ENCODE measurements at regions not wholly inside any gene's neighbourhood (a gene's known extent, or its start where the extent isn't known, plus 50 kb on each side); places are given as distances from the start of the nearest gene placed in this dataset.
"Not testable (repeated sequence)": the region's sequence is repeated elsewhere in the genome, so short reads cannot be mapped to it uniquely, and the experiment has no call there.

DNA sequence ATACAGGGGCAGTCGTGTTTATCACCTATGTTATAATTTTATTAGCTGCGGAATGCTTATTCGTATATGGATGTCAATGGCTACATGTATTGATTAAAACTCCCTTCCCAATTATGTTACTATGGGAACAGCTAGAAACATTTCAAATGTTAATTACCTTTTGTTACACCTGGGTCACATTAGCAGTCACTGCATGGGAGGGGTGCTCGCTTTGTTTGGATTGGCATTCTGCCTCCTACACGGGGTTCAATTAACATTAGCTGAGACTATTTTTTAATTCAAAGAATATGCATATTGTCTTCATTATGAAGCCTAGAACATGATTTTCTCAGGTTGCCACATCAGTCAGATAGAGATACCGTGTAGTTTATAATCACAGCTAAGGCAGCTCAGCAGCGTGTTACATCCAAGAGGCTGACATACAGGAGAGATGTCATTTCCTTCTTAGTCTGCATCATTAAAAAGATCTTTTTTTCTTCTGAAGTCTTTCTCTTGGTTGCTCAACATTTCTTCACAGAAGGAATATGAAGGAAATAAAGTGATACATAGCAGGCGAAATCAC is 76.2 kb upstream of the RPS6KA2 start:
- no peak overlapping the region for H3K27ac ChIP-seq
- TF ChIP-seq EP300 (IDR thresholded peaks at IDR 0.05) (no peak), POLR2AphosphoS5 (IDR thresholded peaks at IDR 0.05) (no peak), POLR2A (IDR thresholded peaks at IDR 0.05) (no peak)
- TF ChIP-seq, protein P1, sequence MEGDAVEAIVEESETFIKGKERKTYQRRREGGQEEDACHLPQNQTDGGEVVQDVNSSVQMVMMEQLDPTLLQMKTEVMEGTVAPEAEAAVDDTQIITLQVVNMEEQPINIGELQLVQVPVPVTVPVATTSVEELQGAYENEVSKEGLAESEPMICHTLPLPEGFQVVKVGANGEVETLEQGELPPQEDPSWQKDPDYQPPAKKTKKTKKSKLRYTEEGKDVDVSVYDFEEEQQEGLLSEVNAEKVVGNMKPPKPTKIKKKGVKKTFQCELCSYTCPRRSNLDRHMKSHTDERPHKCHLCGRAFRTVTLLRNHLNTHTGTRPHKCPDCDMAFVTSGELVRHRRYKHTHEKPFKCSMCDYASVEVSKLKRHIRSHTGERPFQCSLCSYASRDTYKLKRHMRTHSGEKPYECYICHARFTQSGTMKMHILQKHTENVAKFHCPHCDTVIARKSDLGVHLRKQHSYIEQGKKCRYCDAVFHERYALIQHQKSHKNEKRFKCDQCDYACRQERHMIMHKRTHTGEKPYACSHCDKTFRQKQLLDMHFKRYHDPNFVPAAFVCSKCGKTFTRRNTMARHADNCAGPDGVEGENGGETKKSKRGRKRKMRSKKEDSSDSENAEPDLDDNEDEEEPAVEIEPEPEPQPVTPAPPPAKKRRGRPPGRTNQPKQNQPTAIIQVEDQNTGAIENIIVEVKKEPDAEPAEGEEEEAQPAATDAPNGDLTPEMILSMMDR (IDR thresholded peaks at IDR 0.05): no peak
- no peaks in the 10 kb centered on the region for H3K27me3 ChIP-seq
- H3K4me3 ChIP-seq: no peak overlapping the region
- peaks cover 0 to 8% (median 3%) of the 10 kb centered on the region in 4 donors for H3K4me1 ChIP-seq
- WGBS, 2 donors: 77 to 81% methylated on average over 8 of the region's 8 CpGs
- no peaks in the 10 kb centered on the region for H3K9me3 ChIP-seq
- no peaks in the 10 kb centered on the region for H3K36me3 ChIP-seq
- DNase-seq (no peak), ATAC-seq (ENCODE audit: low FRiP score in 2 of 2) (no peak)

DNA sequence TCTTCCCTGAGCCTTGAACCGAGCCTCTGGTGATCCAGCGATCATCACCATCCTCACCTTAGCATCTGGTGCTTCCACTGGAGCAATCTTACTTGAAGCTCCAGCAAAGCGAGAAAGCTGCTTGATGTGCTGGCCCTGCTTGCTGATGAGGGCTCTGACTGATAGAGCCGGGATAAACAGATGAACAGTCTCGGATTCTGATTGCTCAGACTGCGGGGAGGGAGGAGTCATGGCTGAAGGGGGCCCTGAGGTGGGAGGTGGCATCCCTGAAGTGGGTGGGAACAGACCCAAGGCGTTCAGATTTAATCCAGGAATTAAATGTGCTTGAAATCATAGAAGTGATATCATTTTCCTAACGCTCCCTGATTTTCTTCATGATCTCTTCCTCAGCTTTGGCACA is 74.4 kb upstream of the RPS6KA2 start:
- not testable (repeated sequence) for H3K36me3 ChIP-seq; DNase-seq; H3K4me1 ChIP-seq; H3K27ac ChIP-seq; H3K9me3 ChIP-seq; H3K27me3 ChIP-seq; ATAC-seq (ENCODE audit: low FRiP score in 2 of 2); H3K4me3 ChIP-seq
- 87 to 91% methylated on average over 8 of the region's 8 CpGs for WGBS, 2 donors

DNA sequence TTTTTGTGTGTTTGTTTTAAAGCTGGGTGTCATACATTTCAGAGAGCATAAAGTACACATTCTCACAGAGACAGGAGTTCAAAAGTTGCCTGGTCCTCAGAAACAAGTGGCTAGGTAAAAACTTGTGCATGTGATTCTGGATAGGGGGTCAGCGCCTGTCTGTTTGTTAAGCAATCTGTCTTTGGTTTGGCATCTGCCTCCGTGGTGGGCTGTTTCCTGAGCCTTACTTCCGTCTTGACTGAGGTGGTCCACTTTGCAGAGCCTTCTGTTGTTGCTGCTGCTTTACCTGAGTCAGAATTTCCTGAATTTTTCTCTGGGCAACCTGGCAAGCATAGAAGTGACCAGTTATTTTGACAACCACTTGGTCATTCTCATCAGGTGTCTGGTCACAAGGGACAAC is 73.8 kb upstream of the RPS6KA2 start:
- not testable (repeated sequence) for H3K9me3 ChIP-seq; H3K27me3 ChIP-seq; H3K4me1 ChIP-seq; ATAC-seq (ENCODE audit: low FRiP score in 2 of 2); DNase-seq; H3K4me3 ChIP-seq; H3K36me3 ChIP-seq; H3K27ac ChIP-seq
- WGBS, 2 donors: 42 to 62% methylated on average over 3 of the region's 3 CpGs

DNA sequence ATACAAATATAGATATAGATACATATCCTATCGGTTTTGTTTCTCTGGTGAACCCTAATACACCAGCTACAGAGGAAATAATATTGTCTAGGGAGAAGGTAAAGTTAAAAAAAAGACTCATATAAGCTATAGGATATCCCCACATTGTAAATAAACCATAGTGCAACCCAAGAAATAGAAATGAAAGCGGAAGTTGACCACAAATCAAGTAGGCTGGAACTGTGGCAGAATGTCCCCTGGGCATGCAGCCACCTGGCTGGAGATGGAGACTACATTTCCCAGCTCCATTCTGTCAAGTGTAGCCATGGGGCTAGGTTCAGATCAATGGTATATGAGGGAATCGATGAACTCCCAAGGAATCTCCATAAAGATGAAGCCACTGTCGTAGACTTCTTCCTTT is 70.1 kb upstream of the RPS6KA2 start:
- H3K36me3 ChIP-seq: no peaks in the 10 kb centered on the region
- H3K9me3 ChIP-seq: no peaks in the 10 kb centered on the region
- H3K27ac ChIP-seq: no peak overlapping the region
- H3K27me3 ChIP-seq: no peaks in the 10 kb centered on the region
- TF ChIP-seq, protein P1 (IDR thresholded peaks at IDR 0.05): no peak
- TF ChIP-seq EP300 (IDR thresholded peaks at IDR 0.05) (no peak), POLR2A (IDR thresholded peaks at IDR 0.05) (no peak), POLR2AphosphoS5 (IDR thresholded peaks at IDR 0.05) (no peak)
- ATAC-seq (ENCODE audit: low FRiP score in 2 of 2) (no peak), DNase-seq (no peak)
- H3K4me3 ChIP-seq: no peak overlapping the region
- 85 to 95% methylated on average over 4 of the region's 4 CpGs for WGBS, 2 donors
- peaks cover 0 to 2% (median 0%) of the 10 kb centered on the region in 4 donors for H3K4me1 ChIP-seq

DNA sequence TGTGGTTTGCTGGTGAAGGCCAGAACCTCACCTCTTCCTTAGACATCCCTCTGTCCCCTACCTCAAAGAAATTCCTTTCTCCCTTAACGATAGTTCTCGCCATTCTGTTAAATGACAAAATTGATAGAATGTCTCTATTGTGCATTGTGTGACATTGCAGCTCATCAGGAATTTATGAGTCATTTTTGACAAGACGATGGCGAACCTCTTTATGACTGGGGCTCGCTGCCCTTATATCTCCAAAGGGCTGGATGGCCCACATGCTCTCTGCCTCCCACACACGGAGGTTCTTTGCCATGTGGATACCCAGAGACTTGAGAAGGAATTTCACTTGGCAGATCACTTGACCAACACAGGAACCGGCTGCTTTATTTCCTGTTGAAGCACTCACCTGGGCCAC is 66.8 kb upstream of the RPS6KA2 start:
- H3K9me3 ChIP-seq: no peaks in the 10 kb centered on the region
- no peaks in the 10 kb centered on the region for H3K36me3 ChIP-seq
- H3K4me3 ChIP-seq: no peak overlapping the region
- H3K27ac ChIP-seq: no peak overlapping the region
- peaks cover 0 to 14% (median 7%) of the 10 kb centered on the region in 4 donors for H3K4me1 ChIP-seq
- TF ChIP-seq EP300 (IDR thresholded peaks at IDR 0.05) (no peak), POLR2A (IDR thresholded peaks at IDR 0.05) (no peak), POLR2AphosphoS5 (IDR thresholded peaks at IDR 0.05) (no peak)
- TF ChIP-seq, protein P1 (IDR thresholded peaks at IDR 0.05): no peak
- ATAC-seq (ENCODE audit: low FRiP score in 2 of 2): no peak
- WGBS, 2 donors: 86 to 87% methylated on average over 7 of the region's 7 CpGs
- DNase-seq: peak in 1 of 2 donors; percentile 39
- no peaks in the 10 kb centered on the region for H3K27me3 ChIP-seq

DNA sequence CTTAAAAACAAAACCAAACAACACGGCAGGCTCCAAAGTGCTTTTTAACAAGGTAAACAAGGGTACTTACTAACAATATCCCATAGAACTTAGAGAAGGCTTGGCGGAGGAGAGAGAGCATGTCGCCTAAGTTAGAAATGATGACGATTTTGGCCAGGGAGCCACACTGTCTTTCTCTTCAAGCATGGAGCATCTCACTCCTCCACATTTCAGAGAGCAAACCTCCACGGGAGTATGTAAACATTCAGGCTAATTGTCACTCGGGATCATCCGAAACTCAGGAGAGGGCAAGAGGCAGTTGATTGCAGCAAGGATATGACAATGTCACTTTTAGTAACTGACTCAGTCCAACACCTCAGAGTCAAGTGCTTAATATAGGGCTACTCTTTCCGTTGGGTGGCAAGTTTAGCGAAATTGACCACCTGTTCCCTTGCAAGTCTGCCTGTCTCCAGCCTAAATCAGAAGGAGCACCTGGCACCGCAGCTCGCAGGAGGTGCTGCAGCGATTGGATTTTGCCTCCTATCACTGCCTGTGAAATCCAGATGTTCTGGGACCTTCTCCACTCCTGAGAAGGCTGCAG is 65.8 kb upstream of the RPS6KA2 start:
- no peaks in the 10 kb centered on the region for H3K27me3 ChIP-seq
- 87 to 88% methylated on average over 9 to 12 of the region's 12 CpGs for WGBS, 2 donors
- H3K4me3 ChIP-seq: no peak overlapping the region
- ATAC-seq (ENCODE audit: low FRiP score in 2 of 2) (no peak), DNase-seq (no peak)
- H3K9me3 ChIP-seq: no peaks in the 10 kb centered on the region
- H3K36me3 ChIP-seq: no peaks in the 10 kb centered on the region
- peaks cover 0 to 14% (median 7%) of the 10 kb centered on the region in 4 donors for H3K4me1 ChIP-seq
- no peak overlapping the region for H3K27ac ChIP-seq
- TF ChIP-seq EP300 (IDR thresholded peaks at IDR 0.05) (no peak), POLR2AphosphoS5 (IDR thresholded peaks at IDR 0.05) (no peak), POLR2A (IDR thresholded peaks at IDR 0.05) (no peak)
- TF ChIP-seq, protein P1 (IDR thresholded peaks at IDR 0.05): no peak

Measured in upper lobe of left lung (tissue), 6 donors.